K562 (cell line): ENCODE measurements at regions not wholly inside any gene's neighbourhood (a gene's known extent, or its start where the extent isn't known, plus 50 kb on each side); places are given as distances from the start of the nearest gene placed in this dataset.

Source experiments
- AFF4 ChIP-seq: sonication (generic); formaldehyde crosslinking; IDR thresholded peaks from 2 replicates; pipeline ENCODE4 v1.8.0; 2023; ENCODE audit warnings: mild to moderate bottlenecking, missing genetic modification reagents
- ATF3 ChIP-seq, 2 experiments: fragments of 450-650 bp in 1 of 2; sonication (generic) in 1 of 2; formaldehyde crosslinking in 1 of 2; IDR thresholded peaks in 1 of 2; conservative IDR thresholded peaks in 1 of 2; 2 replicates each; pipeline versions ENCODE4 v1.6.1 to v1.8.1; 2016 to 2023; ENCODE audit warnings: mild to moderate bottlenecking in 2 of 2, moderate library complexity in 2 of 2, inconsistent platforms in 1 of 2, missing genetic modification reagents in 1 of 2
- GTF3C2 ChIP-seq: IDR thresholded peaks from 3 replicates; pipeline ENCODE4 v1.6.1; 2011; ENCODE audit warnings: borderline replicate concordance, mild to moderate bottlenecking, moderate library complexity; ENCODE audit not compliant: insufficient read length; ENCODE audit errors: extremely low read depth
- KAT7 ChIP-seq: sonication (generic); formaldehyde crosslinking; IDR thresholded peaks from 2 replicates; pipeline ENCODE4 v1.8.0; 2022; ENCODE audit warnings: missing genetic modification reagents, mild to moderate bottlenecking, borderline replicate concordance
- NCOA2 ChIP-seq, 2 experiments: fragments of 450-650 bp; IDR thresholded peaks; 2 replicates each; pipeline ENCODE4 v1.6.1; 2018; ENCODE audit warnings: mild to moderate bottlenecking in 2 of 2, moderate library complexity in 1 of 2; ENCODE audit not compliant: partially characterized antibody in 2 of 2
- PHB ChIP-seq: fragments of 250-450 bp; sonication (Bioruptor Pico); IDR thresholded peaks from 2 replicates; pipeline ENCODE4 v1.5.0; 2021
- RCOR1 ChIP-seq, 2 experiments: IDR thresholded peaks; 2 replicates each; pipeline ENCODE4 v1.6.1; 2012; ENCODE audit warnings: low read depth in 2 of 2, low read length in 2 of 2, borderline replicate concordance in 1 of 2, improper control_type of control experiment in 1 of 2
- TCF7L2 ChIP-seq: fragments of 150-350 bp; IDR thresholded peaks from 2 replicates; pipeline ENCODE4 v1.6.1; 2016; ENCODE audit warnings: low read depth, mild to moderate bottlenecking, low read length, moderate library complexity
- ZBTB34 ChIP-seq: fragments of 250-450 bp; sonication (Bioruptor Pico); IDR thresholded peaks from 2 replicates; pipeline ENCODE4 v1.8.0; 2021; ENCODE audit warnings: mild to moderate bottlenecking, moderate library complexity

- no peak for TF ChIP-seq AFF4 (CRISPR knock-in tag)
- TF ChIP-seq PHB (CRISPR knock-in tag) = no peak
- no peak for TF ChIP-seq NCOA2 (IDR thresholded peaks at IDR 0.05; ENCODE audit: partially characterized antibody in 2 of 2)
- TF ChIP-seq ZBTB34 = no peak
- no peak for TF ChIP-seq TCF7L2
- TF ChIP-seq ATF3 (IDR thresholded peaks at IDR 0.05) = no peak
- TF ChIP-seq ATF3 (CRISPR knock-in tag; conservative IDR thresholded peaks at IDR 0.05) = no peak
- no peak for TF ChIP-seq GTF3C2
- TF ChIP-seq KAT7 (CRISPR knock-in tag) = no peak
- no peak for TF ChIP-seq RCOR1 (IDR thresholded peaks at IDR 0.05; ENCODE audit: borderline replicate concordance in 1 of 2, low read depth in 2 of 2, low read length in 2 of 2)
Observed at GRCh38 chr18:25819746-25820363, 270.6 kb downstream of the SS18 start (continued).
